Stimulated activated CD4-positive, alpha-beta T cell treated with anti-CD3 and anti-CD28 coated beads, Interleukin-4, amount 100 ng/mL, for 48 hours (primary cell): ENCODE measurements at regions not wholly inside any gene's neighbourhood (a gene's known extent, or its start where the extent isn't known, plus 50 kb on each side); places are given as distances from the start of the nearest gene placed in this dataset.

Source experiments
- DNase-seq, 2 donors: peaks; one replicate each; pipeline ENCODE4 v3.0.0-alpha.2; 2020; ENCODE audit warnings: low read depth in 2 of 2

GRCh38 chr18:11199477-11199876, 50.1 kb upstream of the PIEZO2 start:
- DNase-seq: no peak
